ENCODE measurements at regions not wholly inside any gene's neighbourhood (a gene's known extent, or its start where the extent isn't known, plus 50 kb on each side); places are given as distances from the start of the nearest gene placed in this dataset.

- TF ChIP-seq ZNF462 (CRISPR knock-in tag; IDR thresholded peaks at IDR 0.05) (no peak), REST (IDR thresholded peaks at IDR 0.05; ENCODE audit: unreplicated experiment) (no peak)
Observed at GRCh38 chr20:4088766-4089165, 59.9 kb upstream of the SMOX start (continued).

- H3K27me3 Mint-ChIP-seq (ENCODE audit: insufficient read depth, low read depth, poor library complexity), result peaks cover 10% of the 10 kb centered on the region
- no peak for TF ChIP-seq CTCF (conservative IDR thresholded peaks at IDR 0.05; ENCODE audit: low read depth in 2 of 2)
- TF ChIP-seq NANOG (IDR thresholded peaks at IDR 0.05; ENCODE audit: borderline replicate concordance), result no peak
- no peak for TF ChIP-seq JUNB (IDR thresholded peaks at IDR 0.05; ENCODE audit: unreplicated experiment)
Observed at GRCh38 chr20:4087923-4088322, 60.7 kb upstream of the SMOX start.

More at GRCh38 chr20:4087923-4088322, 60.7 kb upstream of the SMOX start:
- Mint-ChIP-seq H3K4me3 (no peak overlapping the region), H3K4me1 (peaks cover 15% of the 10 kb centered on the region), H3K9me3 (no peaks in the 10 kb centered on the region), H3K36me3 (ENCODE audit: low read depth) (no peaks in the 10 kb centered on the region), H3K27ac (no peak overlapping the region)
- Histone ChIP-seq H3K9me2 (ENCODE audit: insufficient read depth) (no peaks in the 10 kb centered on the region), H3K4me2 (no peak overlapping the region), H2AFZ (no peak overlapping the region), H3K4me1 (ENCODE audit: insufficient read depth) (peaks cover 9% of the 10 kb centered on the region; the same call in 1 of the 2 replicates), H3K4me3 (no peak overlapping the region), H3K79me2 (replicated peaks; ENCODE audit: insufficient read depth) (no peaks in the 10 kb centered on the region), H3K27ac (ENCODE audit: low read depth) (no peak overlapping the region), H3K27me3 (ENCODE audit: insufficient read depth) (peaks cover 8% of the 10 kb centered on the region; the same call in 1 of the 2 replicates), H4K20me1 (replicated peaks; ENCODE audit: insufficient read depth) (no peaks in the 10 kb centered on the region), H3K36me3 (ENCODE audit: insufficient read depth) (no peaks in the 10 kb centered on the region), H3F3A (replicated peaks; ENCODE audit: low read depth) (0 out of 2 replicates have a peak, but pooled peaks cover 4% of the 10 kb centered on the region)
- no peak for DNase-seq (ENCODE audit: low spot score)
- no peak for ATAC-seq

Measured in GM23338 (cell line).